ENCODE measurements at regions not wholly inside any gene's neighbourhood (a gene's known extent, or its start where the extent isn't known, plus 50 kb on each side); places are given as distances from the start of the nearest gene placed in this dataset.

DNA sequence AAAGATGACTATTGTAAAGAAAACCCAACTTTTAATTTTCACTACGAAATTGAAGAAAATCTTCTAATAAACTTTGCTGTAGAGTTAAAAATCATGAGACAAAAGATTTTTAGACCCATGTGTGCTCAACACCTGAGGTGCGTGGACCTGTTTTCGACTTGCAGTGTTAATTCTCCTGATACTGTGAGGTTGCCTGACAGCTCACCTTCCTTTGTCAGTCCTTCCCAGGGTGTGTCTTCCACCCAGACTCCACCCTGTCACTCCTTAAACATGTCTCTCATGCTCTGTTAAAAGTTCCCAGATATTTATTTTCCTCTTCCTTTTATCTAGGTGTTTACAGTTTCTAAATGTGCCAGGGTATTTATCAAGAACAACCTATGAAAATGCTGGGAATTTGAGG, 151.3 kb upstream of the NT5E start:
- Histone ChIP-seq H3K27me3 (ENCODE audit: insufficient read depth, low read length) (peaks cover 2% of the 10 kb centered on the region), H3K4me2 (ENCODE audit: low read length) (no peak overlapping the region), H3K4me1 (ENCODE audit: insufficient read depth, low read length) (no peaks in the 10 kb centered on the region), H3K79me2 (ENCODE audit: insufficient read depth, low read length) (no peaks in the 10 kb centered on the region), H3K27ac (ENCODE audit: low read depth, low read length) (no peak overlapping the region), H3K36me3 (ENCODE audit: insufficient read depth, low read length) (no peaks in the 10 kb centered on the region), H3K9ac (ENCODE audit: low read length) (no peak overlapping the region), H3K9me3 (ENCODE audit: insufficient read depth, low read depth, low read length) (no peaks in the 10 kb centered on the region), H4K20me1 (ENCODE audit: insufficient read depth, low read length) (no peaks in the 10 kb centered on the region), H2AFZ (ENCODE audit: low read depth, low read length) (no peak overlapping the region), H3K4me3 (ENCODE audit: insufficient read depth, low read depth, low read length) (no peak overlapping the region)
- TF ChIP-seq, protein P1, sequence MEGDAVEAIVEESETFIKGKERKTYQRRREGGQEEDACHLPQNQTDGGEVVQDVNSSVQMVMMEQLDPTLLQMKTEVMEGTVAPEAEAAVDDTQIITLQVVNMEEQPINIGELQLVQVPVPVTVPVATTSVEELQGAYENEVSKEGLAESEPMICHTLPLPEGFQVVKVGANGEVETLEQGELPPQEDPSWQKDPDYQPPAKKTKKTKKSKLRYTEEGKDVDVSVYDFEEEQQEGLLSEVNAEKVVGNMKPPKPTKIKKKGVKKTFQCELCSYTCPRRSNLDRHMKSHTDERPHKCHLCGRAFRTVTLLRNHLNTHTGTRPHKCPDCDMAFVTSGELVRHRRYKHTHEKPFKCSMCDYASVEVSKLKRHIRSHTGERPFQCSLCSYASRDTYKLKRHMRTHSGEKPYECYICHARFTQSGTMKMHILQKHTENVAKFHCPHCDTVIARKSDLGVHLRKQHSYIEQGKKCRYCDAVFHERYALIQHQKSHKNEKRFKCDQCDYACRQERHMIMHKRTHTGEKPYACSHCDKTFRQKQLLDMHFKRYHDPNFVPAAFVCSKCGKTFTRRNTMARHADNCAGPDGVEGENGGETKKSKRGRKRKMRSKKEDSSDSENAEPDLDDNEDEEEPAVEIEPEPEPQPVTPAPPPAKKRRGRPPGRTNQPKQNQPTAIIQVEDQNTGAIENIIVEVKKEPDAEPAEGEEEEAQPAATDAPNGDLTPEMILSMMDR (IDR thresholded peaks at IDR 0.05; ENCODE audit: insufficient read depth, low read depth, low read length) = no peak
- TF ChIP-seq EZH2 (IDR thresholded peaks at IDR 0.05; ENCODE audit: insufficient read depth, low read length) = no peak
- H3K27ac Mint-ChIP-seq (ENCODE audit: unreplicated experiment) = no peak overlapping the region
- no peaks in the 10 kb centered on the region for H3K9me3 Mint-ChIP-seq (ENCODE audit: unreplicated experiment)
- H3K4me1 Mint-ChIP-seq (ENCODE audit: low read depth, unreplicated experiment) = no peaks in the 10 kb centered on the region
- no peak for FAIRE-seq
- no peaks in the 10 kb centered on the region for H3K36me3 Mint-ChIP-seq (ENCODE audit: low read depth, unreplicated experiment)
- DNase-seq (ENCODE audit: low read depth) = no peak
- H3K27me3 Mint-ChIP-seq (ENCODE audit: low read depth, unreplicated experiment) = peaks cover 19% of the 10 kb centered on the region
- H3K4me3 Mint-ChIP-seq (ENCODE audit: unreplicated experiment) = no peak overlapping the region

DNA sequence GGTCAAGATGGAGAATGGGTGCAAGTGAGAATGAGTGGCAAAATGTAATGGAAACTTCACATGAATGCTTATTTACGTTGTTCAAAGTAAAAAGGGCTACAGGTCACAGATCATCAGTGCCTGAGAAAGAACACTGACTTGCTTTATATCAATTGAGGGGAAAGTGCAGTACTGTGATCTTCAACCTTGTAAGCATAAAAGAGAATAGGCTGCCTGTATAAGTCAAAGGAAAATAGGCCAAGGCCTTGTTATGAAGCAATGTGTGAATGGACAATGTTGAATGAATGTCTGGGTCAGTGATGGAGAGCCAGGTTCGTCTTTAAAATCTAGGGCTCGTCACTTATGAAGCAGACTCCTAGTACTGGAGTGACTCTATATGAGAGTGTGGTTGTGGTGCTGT, 158.6 kb upstream of the NT5E start:
- no peaks in the 10 kb centered on the region for H3K9me3 ChIP-seq (ENCODE audit: insufficient read depth, low read depth, low read length)
- H3K36me3 Mint-ChIP-seq (ENCODE audit: low read depth, unreplicated experiment) = no peaks in the 10 kb centered on the region
- FAIRE-seq (no peak), DNase-seq (ENCODE audit: low read depth) (no peak)
- no peak overlapping the region for H3K4me3 Mint-ChIP-seq (ENCODE audit: unreplicated experiment)
- H3K4me1 ChIP-seq (ENCODE audit: insufficient read depth, low read length) = no peaks in the 10 kb centered on the region
- no peaks in the 10 kb centered on the region for H3K4me1 Mint-ChIP-seq (ENCODE audit: low read depth, unreplicated experiment)
- no peak overlapping the region for H3K4me3 ChIP-seq (ENCODE audit: insufficient read depth, low read depth, low read length)
- no peak overlapping the region for H3K9ac ChIP-seq (ENCODE audit: low read length)
- H3K27me3 Mint-ChIP-seq (ENCODE audit: low read depth, unreplicated experiment) = peaks cover 13% of the 10 kb centered on the region
- no peak overlapping the region for H2AFZ ChIP-seq (ENCODE audit: low read depth, low read length)
- H3K27ac Mint-ChIP-seq (ENCODE audit: unreplicated experiment) = no peak overlapping the region
- H3K9me3 Mint-ChIP-seq (ENCODE audit: unreplicated experiment) = peaks cover 4% of the 10 kb centered on the region
- peaks cover 2% of the 10 kb centered on the region for H3K27me3 ChIP-seq (ENCODE audit: insufficient read depth, low read length)
- H3K4me2 ChIP-seq (ENCODE audit: low read length) = no peak overlapping the region
- H3K27ac ChIP-seq (ENCODE audit: low read depth, low read length) = no peak overlapping the region
- no peaks in the 10 kb centered on the region for H3K36me3 ChIP-seq (ENCODE audit: insufficient read depth, low read length)
- no peaks in the 10 kb centered on the region for H4K20me1 ChIP-seq (ENCODE audit: insufficient read depth, low read length)
- H3K79me2 ChIP-seq (ENCODE audit: insufficient read depth, low read length) = no peaks in the 10 kb centered on the region
- TF ChIP-seq EZH2 (IDR thresholded peaks at IDR 0.05; ENCODE audit: insufficient read depth, low read length) = no peak
- TF ChIP-seq, protein P1 (IDR thresholded peaks at IDR 0.05; ENCODE audit: insufficient read depth, low read depth, low read length) = no peak

DNA sequence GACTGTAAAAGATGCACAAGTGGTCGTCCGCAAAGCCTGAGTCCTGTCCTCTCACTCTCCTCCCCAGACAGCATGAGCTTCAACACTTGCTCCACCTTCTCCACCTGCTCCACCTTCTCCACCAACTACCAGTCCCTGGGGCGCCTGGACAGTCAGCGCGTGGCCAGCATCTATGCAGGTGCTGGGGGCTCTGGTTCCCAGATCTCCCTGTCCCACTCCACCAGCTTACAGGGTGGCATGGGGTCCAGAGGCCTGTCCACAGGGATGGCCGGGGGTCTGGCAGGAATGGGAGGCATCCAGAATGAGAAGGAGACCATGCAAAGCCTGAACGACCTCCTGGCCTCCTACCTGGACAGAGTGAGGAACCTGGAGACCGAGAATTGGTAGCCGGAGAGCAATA, 162.2 kb upstream of the NT5E start:
- Histone ChIP-seq H3K36me3 (ENCODE audit: insufficient read depth, low read length) (no peaks in the 10 kb centered on the region), H3K4me3 (ENCODE audit: insufficient read depth, low read depth, low read length) (no peak overlapping the region), H2AFZ (ENCODE audit: low read depth, low read length) (no peak overlapping the region), H3K9ac (ENCODE audit: low read length) (no peak overlapping the region), H4K20me1 (ENCODE audit: insufficient read depth, low read length) (no peaks in the 10 kb centered on the region), H3K27me3 (ENCODE audit: insufficient read depth, low read length) (no peaks in the 10 kb centered on the region), H3K9me3 (ENCODE audit: insufficient read depth, low read depth, low read length) (no peaks in the 10 kb centered on the region), H3K4me1 (ENCODE audit: insufficient read depth, low read length) (no peaks in the 10 kb centered on the region), H3K27ac (ENCODE audit: low read depth, low read length) (no peak overlapping the region), H3K4me2 (ENCODE audit: low read length) (no peak overlapping the region), H3K79me2 (ENCODE audit: insufficient read depth, low read length) (no peaks in the 10 kb centered on the region)
- Mint-ChIP-seq H3K4me3 (ENCODE audit: unreplicated experiment) (no peak overlapping the region), H3K27ac (ENCODE audit: unreplicated experiment) (no peak overlapping the region), H3K27me3 (ENCODE audit: low read depth, unreplicated experiment) (peaks cover 5% of the 10 kb centered on the region), H3K9me3 (ENCODE audit: unreplicated experiment) (peaks cover 4% of the 10 kb centered on the region), H3K36me3 (ENCODE audit: low read depth, unreplicated experiment) (no peaks in the 10 kb centered on the region), H3K4me1 (ENCODE audit: low read depth, unreplicated experiment) (no peaks in the 10 kb centered on the region)
- no peak for FAIRE-seq
- TF ChIP-seq EZH2 (IDR thresholded peaks at IDR 0.05; ENCODE audit: insufficient read depth, low read length) = no peak
- TF ChIP-seq, protein P1 (IDR thresholded peaks at IDR 0.05; ENCODE audit: insufficient read depth, low read depth, low read length) = no peak
- DNase-seq (ENCODE audit: low read depth) = no peak
